HCT116 (cell line): ENCODE measurements at regions not wholly inside any gene's neighbourhood (a gene's known extent, or its start where the extent isn't known, plus 50 kb on each side); places are given as distances from the start of the nearest gene placed in this dataset.

ENCODE experiments used
- ATAC-seq: fragments of 200-7000 bp; cut with Tn5 transposase; 2 replicates; pipeline ENCODE4 v1.9.1; 2020; ENCODE audit warnings: mild to moderate bottlenecking, moderate library complexity
- BruUV-seq: library from RNA; stranded (reverse); fragments of 400-500 nt; replicated peaks from 2 replicates; lab custom pipeline; 2021; lab: Mats Ljungman, UMichigan
- CTCF ChIA-PET: fragments of 300-600 bp; sonication (Branson Sonifier 250); formaldehyde crosslinking; loops from one replicate; lab custom pipeline; 2021; ENCODE audit warnings: antibody characterized with exemption; lab: Charles Lee
- POLR2A ChIA-PET: fragments of 300-600, 350-600 bp; sonication (Branson Sonifier 250); formaldehyde crosslinking; loops from one replicate; lab custom pipeline; 2021; ENCODE audit warnings: antibody characterized with exemption; lab: Charles Lee
- RAD21 ChIA-PET, 2 experiments: fragments of 300-600 bp; sonication (Branson Sonifier 250); formaldehyde crosslinking; loops; one replicate each; lab custom pipeline; 2023; ENCODE audit warnings: low total read pairs in 2 of 2; ENCODE audit not compliant: uncharacterized antibody in 2 of 2, unreplicated experiment in 2 of 2, low non-redundant PET in 1 of 2; lab: Charles Lee
- DNase-seq: peaks from one replicate; pipeline ENCODE4 v3.0.0-alpha.2; 2010; ENCODE audit warnings: low read depth, low spot score
- H2AFZ ChIP-seq: fragments of 200-600 bp; shearing (Covaris generic), sonication (generic); 2 replicates; pipeline ENCODE4 v1.6.1; 2017; ENCODE audit warnings: low read depth, mixed run types, mixed read lengths, antibody characterized with exemption, low read length; ENCODE audit not compliant: poor library complexity, severe bottlenecking
- H3K27ac ChIP-seq: 2 replicates; pipeline ENCODE4 v1.5.1; 2012; ENCODE audit warnings: low read depth, low read length
- H3K27me3 ChIP-seq: fragments of 200-600 bp; sonication (generic); 2 replicates; pipeline ENCODE4 v1.6.1; 2016; ENCODE audit warnings: mixed run types, low read length, mixed read lengths; ENCODE audit not compliant: insufficient read depth
- H3K36me3 ChIP-seq, 2 experiments: fragments of 200-500 bp in 1 of 2; fragments of 200-600 bp in 1 of 2; sonication (Bioruptor generic) in 1 of 2; sonication (generic) in 1 of 2; 2 replicates each; pipeline versions ENCODE4 v1.5.1 to v1.6.1; 2014 to 2016; ENCODE audit warnings: low read length in 2 of 2, inconsistent platforms in 1 of 2, mixed read lengths in 1 of 2, mixed run types in 1 of 2; ENCODE audit not compliant: insufficient read depth in 2 of 2, control insufficient read depth in 1 of 2
- H3K4me1 ChIP-seq, 2 experiments: fragments of 200-600 bp in 1 of 2; sonication (generic) in 1 of 2; 2 replicates each; pipeline versions ENCODE4 v1.5.1 to v1.6.1; 2012 to 2017; ENCODE audit warnings: low read length in 2 of 2, inconsistent platforms in 1 of 2, mild to moderate bottlenecking in 1 of 2, mixed read lengths in 1 of 2, mixed run types in 1 of 2, moderate library complexity in 1 of 2; ENCODE audit not compliant: insufficient read depth in 2 of 2, control insufficient read depth in 1 of 2
- H3K4me2 ChIP-seq: fragments of 200-600 bp; sonication (generic); 2 replicates; pipeline ENCODE4 v1.6.1; 2017; ENCODE audit warnings: mixed run types, low read length, mixed read lengths
- H3K4me3 ChIP-seq, 2 experiments: fragments of 200-600 bp in 1 of 2; sonication (generic) in 1 of 2; replicated peaks in 1 of 2; 2 replicates each; pipeline ENCODE4 v1.5.1; 2011 to 2016; ENCODE audit warnings: low read length in 2 of 2, control low read depth in 1 of 2, low read depth in 1 of 2, mild to moderate bottlenecking in 1 of 2, mixed read lengths in 1 of 2, mixed run types in 1 of 2
- H3K79me2 ChIP-seq: fragments of 200-600 bp; sonication (generic); 2 replicates; pipeline ENCODE4 v1.6.1; 2017; ENCODE audit warnings: mild to moderate bottlenecking, mixed run types, low read length, moderate library complexity, mixed read lengths; ENCODE audit not compliant: insufficient read depth
- H3K9ac ChIP-seq: fragments of 200-600 bp; sonication (generic); 2 replicates; pipeline ENCODE4 v1.6.1; 2016; ENCODE audit warnings: low read length, mixed read lengths
- H3K9me2 ChIP-seq: fragments of 200-600 bp; sonication (generic), shearing (Covaris generic); 2 replicates; pipeline ENCODE4 v1.6.1; 2017; ENCODE audit warnings: mixed run types, mild to moderate bottlenecking, moderate library complexity; ENCODE audit not compliant: insufficient read depth
- H3K9me3 ChIP-seq, 2 experiments: fragments of 200-500 bp in 1 of 2; fragments of 200-600 bp in 1 of 2; sonication (Bioruptor generic) in 1 of 2; sonication (generic) in 1 of 2; 2 replicates each; pipeline ENCODE4 v1.6.1; 2014 to 2017; ENCODE audit warnings: low read length in 2 of 2, mixed read lengths in 2 of 2, inconsistent platforms in 1 of 2, low read depth in 1 of 2, mild to moderate bottlenecking in 1 of 2, mixed run types in 1 of 2, moderate library complexity in 1 of 2; ENCODE audit not compliant: control insufficient read depth in 1 of 2, insufficient read depth in 1 of 2
- H4K20me1 ChIP-seq: fragments of 200-600 bp; sonication (generic), shearing (Covaris generic); 2 replicates; pipeline ENCODE4 v1.6.1; 2017; ENCODE audit warnings: mixed run types, mild to moderate bottlenecking, moderate library complexity; ENCODE audit not compliant: insufficient read depth
- CBX3 ChIP-seq: IDR thresholded peaks from 2 replicates; pipeline ENCODE4 v1.6.1; 2012; ENCODE audit warnings: low read depth
- CEBPB ChIP-seq: IDR thresholded peaks from 2 replicates; pipeline ENCODE4 v1.6.1; 2012; ENCODE audit warnings: low read depth
- CTCF ChIP-seq, 3 experiments: fragments of 200-600 bp in 1 of 3; sonication (generic) in 1 of 3; IDR thresholded peaks in 2 of 3; conservative IDR thresholded peaks in 1 of 3; 2 replicates each; pipeline ENCODE4 v1.5.1; 2012 to 2017; ENCODE audit warnings: low read depth in 2 of 3, low read length in 2 of 3, antibody characterized with exemption in 1 of 3, borderline replicate concordance in 1 of 3, control low read depth in 1 of 3, mild to moderate bottlenecking in 1 of 3, mixed read lengths in 1 of 3, mixed run types in 1 of 3, moderate library complexity in 1 of 3; ENCODE audit not compliant: insufficient read depth in 1 of 3
- EGR1 ChIP-seq: IDR thresholded peaks from 2 replicates; pipeline ENCODE4 v1.6.1; 2012; ENCODE audit warnings: low read depth
- EZH2 ChIP-seq: fragments of 200-600 bp; sonication (generic); IDR thresholded peaks from 2 replicates; pipeline ENCODE4 v1.6.1; 2017; ENCODE audit warnings: antibody characterized with exemption, mixed run types
- EZH2phosphoT487 ChIP-seq: fragments of 200-600 bp; IDR thresholded peaks from 2 replicates; pipeline ENCODE4 v1.6.1; 2018; ENCODE audit warnings: antibody characterized with exemption, borderline replicate concordance
- FOSL1 ChIP-seq: IDR thresholded peaks from 2 replicates; pipeline ENCODE4 v1.6.1; 2012; ENCODE audit warnings: low read depth
- JUND ChIP-seq: IDR thresholded peaks from 2 replicates; pipeline ENCODE4 v1.6.1; 2012
- MAX ChIP-seq: IDR thresholded peaks from 2 replicates; pipeline ENCODE4 v1.6.1; 2012
- POLR2A ChIP-seq: IDR thresholded peaks from 2 replicates; pipeline ENCODE4 v1.7.0; 2011; ENCODE audit warnings: borderline replicate concordance; ENCODE audit not compliant: insufficient read depth, insufficient read length; ENCODE audit errors: extremely low read depth
- POLR2AphosphoS5 ChIP-seq: IDR thresholded peaks from 2 replicates; pipeline ENCODE4 v1.6.1; 2011; ENCODE audit warnings: mild to moderate bottlenecking, low read depth, low read length, moderate library complexity
- RAD21 ChIP-seq: IDR thresholded peaks from 2 replicates; pipeline ENCODE4 v1.6.1; 2012; ENCODE audit warnings: low read depth, mild to moderate bottlenecking
- SP1 ChIP-seq: IDR thresholded peaks from 2 replicates; pipeline ENCODE4 v1.6.1; 2012; ENCODE audit warnings: low read depth
- SRF ChIP-seq: IDR thresholded peaks from 2 replicates; pipeline ENCODE4 v1.6.1; 2012; ENCODE audit warnings: low read depth
- TCF7L2 ChIP-seq: IDR thresholded peaks from 2 replicates; pipeline ENCODE4 v1.7.0; 2011; ENCODE audit warnings: borderline replicate concordance, inconsistent platforms; ENCODE audit not compliant: insufficient read depth, insufficient read length; ENCODE audit errors: extremely low read depth
- YY1 ChIP-seq: IDR thresholded peaks from 2 replicates; pipeline ENCODE4 v1.6.1; 2011; ENCODE audit warnings: low read length, low read depth, moderate library complexity, mild to moderate bottlenecking; ENCODE audit not compliant: insufficient replicate concordance; ENCODE audit errors: extremely low read depth
- ZNF274 ChIP-seq: fragments of 200-500 bp; sonication (Bioruptor generic); IDR thresholded peaks from 2 replicates; pipeline ENCODE4 v1.6.1; 2014; ENCODE audit warnings: mild to moderate bottlenecking, low read depth, low read length, inconsistent platforms
- intact Hi-C: fragments of 100-400 bp; cut with micrococcal nuclease; formaldehyde crosslinking; loops from 2 replicates; pipeline ENCODE4 v1.10.0; 2022
- TF ChIP-seq, protein P1 (sequence below): IDR thresholded peaks from 2 replicates; pipeline ENCODE4 v1.6.1; 2011; ENCODE audit warnings: mild to moderate bottlenecking, low read length, moderate library complexity; ENCODE audit not compliant: insufficient replicate concordance; ENCODE audit errors: extremely low read depth
- TF ChIP-seq, protein P2 (sequence below): IDR thresholded peaks from 2 replicates; pipeline ENCODE4 v1.6.1; 2012

DNA sequence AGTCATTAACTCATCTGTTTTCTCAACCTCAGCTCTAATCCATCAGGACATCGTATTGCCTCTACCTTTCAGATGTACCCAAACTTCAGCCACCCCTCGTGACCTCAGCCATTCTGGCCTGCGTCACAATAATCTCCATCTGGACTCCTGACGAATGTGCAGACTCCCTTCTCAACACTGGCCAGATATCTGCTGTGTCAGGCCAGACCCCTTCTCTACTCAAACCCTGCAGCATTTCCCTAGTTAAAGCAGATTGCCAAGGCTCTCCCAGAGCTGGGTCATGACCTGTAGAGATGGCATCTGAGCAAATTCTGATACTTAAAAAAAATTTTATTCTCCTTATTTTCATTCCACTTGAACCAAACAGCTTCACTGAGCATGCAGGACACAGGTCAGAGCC, 69.5 kb upstream of the TMEM18 start (continued):
- TF ChIP-seq, protein P1, sequence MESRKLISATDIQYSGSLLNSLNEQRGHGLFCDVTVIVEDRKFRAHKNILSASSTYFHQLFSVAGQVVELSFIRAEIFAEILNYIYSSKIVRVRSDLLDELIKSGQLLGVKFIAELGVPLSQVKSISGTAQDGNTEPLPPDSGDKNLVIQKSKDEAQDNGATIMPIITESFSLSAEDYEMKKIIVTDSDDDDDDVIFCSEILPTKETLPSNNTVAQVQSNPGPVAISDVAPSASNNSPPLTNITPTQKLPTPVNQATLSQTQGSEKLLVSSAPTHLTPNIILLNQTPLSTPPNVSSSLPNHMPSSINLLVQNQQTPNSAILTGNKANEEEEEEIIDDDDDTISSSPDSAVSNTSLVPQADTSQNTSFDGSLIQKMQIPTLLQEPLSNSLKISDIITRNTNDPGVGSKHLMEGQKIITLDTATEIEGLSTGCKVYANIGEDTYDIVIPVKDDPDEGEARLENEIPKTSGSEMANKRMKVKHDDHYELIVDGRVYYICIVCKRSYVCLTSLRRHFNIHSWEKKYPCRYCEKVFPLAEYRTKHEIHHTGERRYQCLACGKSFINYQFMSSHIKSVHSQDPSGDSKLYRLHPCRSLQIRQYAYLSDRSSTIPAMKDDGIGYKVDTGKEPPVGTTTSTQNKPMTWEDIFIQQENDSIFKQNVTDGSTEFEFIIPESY = no peak
- no peak for TF ChIP-seq POLR2AphosphoS5
- no peak for TF ChIP-seq EZH2phosphoT487
- no peak for TF ChIP-seq EGR1

DNA sequence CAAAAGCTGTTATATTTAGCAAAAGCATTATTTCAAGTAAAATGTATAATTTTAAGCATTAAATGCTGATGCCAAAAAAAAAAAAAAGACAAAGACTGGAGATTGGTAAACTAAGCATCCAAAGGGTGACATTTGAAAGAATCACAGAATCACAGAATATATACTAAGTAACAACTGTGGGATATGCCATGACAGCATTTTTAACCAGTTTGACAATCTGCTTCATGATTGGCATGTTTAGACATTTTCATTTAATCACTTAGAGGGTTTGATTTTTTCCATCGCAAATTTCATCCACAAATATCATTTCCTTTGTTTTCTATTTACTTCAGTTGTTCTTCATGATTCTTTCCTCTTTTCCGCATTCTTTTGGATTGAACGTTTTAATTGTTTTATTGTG, 66.9 kb upstream of the TMEM18 start:
- no peaks in the 10 kb centered on the region for H4K20me1 ChIP-seq
- no peak for ATAC-seq
- no peak overlapping the region for H3K9ac ChIP-seq
- H3K4me3 ChIP-seq = no peak overlapping the region
- no TSS peak for BruUV-seq
- ChIA-PET CTCF (no interaction called here), RAD21 (no interaction called here), POLR2A (no interaction called here)
- no peaks in the 10 kb centered on the region for H3K9me2 ChIP-seq
- no peak overlapping the region for H3K4me2 ChIP-seq
- DNase-seq = no peak
- H3K27ac ChIP-seq = no peak overlapping the region
- intact Hi-C loops = no loop called here
- peaks cover 11 to 15% of the 10 kb centered on the region in 2 experiments for H3K4me1 ChIP-seq
- H2AFZ ChIP-seq = no peak overlapping the region
- H3K27me3 ChIP-seq = no peaks in the 10 kb centered on the region
- no peaks in the 10 kb centered on the region for H3K79me2 ChIP-seq
- H3K9me3 ChIP-seq = no peaks in the 10 kb centered on the region
- no peaks in the 10 kb centered on the region for H3K36me3 ChIP-seq
- TF ChIP-seq EGR1 = no peak
- TF ChIP-seq CBX3 = no peak
- TF ChIP-seq EZH2 = no peak
- TF ChIP-seq CTCF (IDR thresholded peaks at IDR 0.05 in 2 of 3, conservative IDR thresholded peaks at IDR 0.05 in 1 of 3; ENCODE audit: borderline replicate concordance in 1 of 3, insufficient read depth in 1 of 3, low read depth in 2 of 3, low read length in 2 of 3) = no peak
- no peak for TF ChIP-seq ZNF274
- TF ChIP-seq SP1 = no peak
- no peak for TF ChIP-seq FOSL1
- no peak for TF ChIP-seq SRF
- TF ChIP-seq, protein P1 = no peak
- no peak for TF ChIP-seq POLR2A
- no peak for TF ChIP-seq JUND
- no peak for TF ChIP-seq TCF7L2
- no peak for TF ChIP-seq CEBPB
- TF ChIP-seq RAD21 = no peak
- no peak for TF ChIP-seq MAX
- no peak for TF ChIP-seq YY1
- TF ChIP-seq, protein P2, sequence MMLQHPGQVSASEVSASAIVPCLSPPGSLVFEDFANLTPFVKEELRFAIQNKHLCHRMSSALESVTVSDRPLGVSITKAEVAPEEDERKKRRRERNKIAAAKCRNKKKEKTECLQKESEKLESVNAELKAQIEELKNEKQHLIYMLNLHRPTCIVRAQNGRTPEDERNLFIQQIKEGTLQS = no peak
